NCI-H1417 (cell line): ENCODE measurements at regions not wholly inside any gene's neighbourhood (a gene's known extent, or its start where the extent isn't known, plus 50 kb on each side); places are given as distances from the start of the nearest gene placed in this dataset.

Experiments used
- DNase-seq, 3 experiments: peaks; one replicate each; lab custom pipeline; 2025; lab: John Stamatoyannopoulos, UW

DNA sequence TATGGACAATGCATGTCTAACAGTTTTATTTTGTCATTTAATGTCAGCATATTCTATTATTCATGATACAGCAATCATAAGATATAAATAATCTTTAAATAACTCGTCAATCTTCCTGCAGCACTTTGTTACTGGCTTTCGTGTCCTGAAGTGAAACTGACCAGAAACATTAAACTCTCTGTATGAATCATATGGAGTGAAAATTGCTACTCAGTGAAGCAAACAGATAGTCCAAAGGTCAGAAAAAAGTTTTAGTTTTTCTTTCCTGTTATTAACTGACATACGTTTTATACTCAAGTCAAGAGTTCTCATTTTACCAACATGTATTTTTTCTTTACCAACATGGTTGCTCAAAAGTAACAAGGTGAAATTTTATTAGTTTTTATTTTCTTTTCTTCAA is 106.8 kb upstream of the GALNT5 start:
- no peak for DNase-seq

DNA sequence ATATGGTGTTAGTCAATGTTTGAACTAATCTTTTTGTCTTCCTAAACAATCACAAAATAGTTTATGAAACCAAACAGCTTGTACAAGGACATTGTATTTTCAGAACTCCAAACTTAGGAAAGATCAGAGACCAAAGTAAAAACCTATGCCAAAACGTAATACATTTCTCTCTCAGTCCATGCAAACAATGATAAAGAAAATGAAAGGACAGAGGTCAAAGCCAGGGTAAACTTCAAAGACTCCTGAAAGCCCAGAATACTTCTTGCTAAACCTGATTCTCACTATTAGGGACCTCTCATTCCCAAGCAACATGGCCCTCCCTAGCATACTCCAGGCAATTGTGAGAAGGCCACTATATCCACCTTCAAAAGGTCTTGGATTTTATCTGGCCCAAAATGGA is 105.1 kb upstream of the GALNT5 start:
- no peak for DNase-seq

DNA sequence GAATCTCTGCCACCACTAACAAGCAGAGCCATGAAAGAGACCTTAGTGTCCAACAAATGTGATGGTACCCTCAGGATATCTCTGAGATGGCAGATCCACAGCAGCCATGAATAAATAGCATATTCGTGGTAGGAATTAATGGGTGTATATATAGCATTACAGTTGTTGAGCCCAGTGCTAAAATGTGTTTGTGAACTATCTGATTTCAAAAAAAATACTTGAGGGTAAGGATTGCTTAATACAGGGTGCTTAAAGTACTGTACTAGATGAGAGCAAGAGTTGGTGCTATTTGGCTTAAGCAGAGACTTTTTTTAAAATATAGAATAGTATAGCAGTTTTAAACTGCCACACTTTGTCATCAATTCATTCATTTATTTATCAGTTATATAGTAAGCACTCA is 101.5 kb upstream of the GALNT5 start:
- no peak for DNase-seq

DNA sequence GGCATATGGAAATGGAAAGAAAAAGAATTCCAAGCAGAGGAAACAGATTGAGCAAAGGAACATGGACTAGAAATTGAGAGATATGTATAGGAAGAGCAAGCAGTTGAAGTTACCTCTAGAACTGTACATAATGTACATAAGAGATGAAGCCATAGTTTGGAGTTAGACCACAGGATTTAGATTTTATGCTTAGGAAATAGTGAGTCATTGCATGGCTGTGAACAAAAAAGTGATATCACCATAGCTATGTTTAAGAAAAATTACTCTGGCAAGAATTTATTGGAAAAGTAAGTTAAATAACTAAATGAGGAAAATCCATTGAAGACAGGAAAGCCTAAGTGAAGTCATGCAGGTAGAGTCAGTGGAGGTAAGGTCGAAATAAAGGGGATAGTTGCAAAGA is 99.4 kb upstream of the GALNT5 start:
- no peak for DNase-seq

DNA sequence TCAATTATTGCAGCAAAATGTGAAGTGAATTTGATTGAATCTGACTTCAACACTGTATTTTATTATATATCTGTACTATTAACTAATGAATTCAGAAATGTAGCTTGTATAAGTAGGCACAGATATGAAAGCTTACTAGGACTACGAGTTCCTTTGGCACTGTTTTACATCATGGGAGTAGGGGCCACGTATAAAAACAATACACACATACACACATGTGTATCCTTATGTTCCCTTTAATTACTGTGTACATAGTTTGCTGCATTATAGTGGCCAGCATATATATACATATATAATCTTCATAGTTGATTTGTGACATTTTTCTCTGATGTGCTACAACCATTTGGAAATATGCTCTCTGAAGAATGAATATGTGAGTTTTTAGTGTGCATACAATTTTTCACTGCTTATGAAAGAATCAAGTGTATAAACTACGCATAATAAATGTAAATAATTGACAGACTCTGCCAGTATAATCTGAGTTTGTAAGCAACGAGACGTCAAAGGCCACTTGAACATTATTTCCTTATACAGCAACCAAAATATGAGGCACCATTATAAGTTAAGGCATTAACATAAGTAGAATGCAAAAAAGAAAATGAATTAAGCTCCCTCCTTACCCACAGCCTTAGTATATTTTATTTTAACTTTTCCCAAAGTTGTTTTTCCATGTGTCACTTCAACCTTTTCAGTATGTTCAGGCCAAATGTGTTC is 98.1 kb upstream of the GALNT5 start:
- DNase-seq, result no peak

DNA sequence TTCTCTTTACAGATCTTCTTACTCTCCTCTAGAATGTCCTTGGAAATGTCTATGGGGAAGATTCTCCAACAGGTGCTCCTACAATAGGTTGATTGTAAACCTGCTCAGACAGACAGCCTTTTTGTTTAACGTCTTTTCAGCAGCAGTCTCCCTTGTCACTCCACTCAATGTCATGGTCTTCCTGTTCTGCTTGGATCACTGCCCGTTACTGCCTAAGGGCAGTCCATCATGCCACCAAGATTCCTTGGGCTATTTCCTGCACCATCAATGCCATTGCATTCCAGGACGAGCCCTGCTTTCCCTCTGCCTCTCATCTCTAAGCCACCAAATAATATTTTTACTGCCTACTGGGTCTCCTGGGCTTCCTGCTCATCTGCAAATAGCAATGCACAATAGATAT is 97.4 kb upstream of the GALNT5 start:
- no peak for DNase-seq

DNA sequence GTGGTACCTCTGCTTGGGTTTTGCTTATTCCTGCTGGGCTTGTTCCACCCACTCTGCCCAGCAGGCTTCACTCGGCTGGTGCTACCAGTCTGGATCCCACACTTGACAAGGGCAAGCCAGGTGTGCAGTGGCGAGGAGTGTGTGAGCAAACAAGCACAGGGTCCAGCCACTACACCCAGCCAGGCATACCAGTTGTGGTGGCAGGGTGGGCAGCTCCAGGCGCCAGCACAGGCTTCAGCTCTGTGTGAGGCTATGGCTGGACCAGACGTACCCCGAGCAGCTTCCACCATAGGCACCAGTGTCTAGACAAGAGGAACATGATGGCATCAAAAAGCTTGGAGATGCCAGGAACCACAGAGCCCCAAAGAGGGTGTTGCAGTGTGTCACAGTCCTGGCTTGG is 93.1 kb upstream of the GALNT5 start:
- no peak for DNase-seq

DNA sequence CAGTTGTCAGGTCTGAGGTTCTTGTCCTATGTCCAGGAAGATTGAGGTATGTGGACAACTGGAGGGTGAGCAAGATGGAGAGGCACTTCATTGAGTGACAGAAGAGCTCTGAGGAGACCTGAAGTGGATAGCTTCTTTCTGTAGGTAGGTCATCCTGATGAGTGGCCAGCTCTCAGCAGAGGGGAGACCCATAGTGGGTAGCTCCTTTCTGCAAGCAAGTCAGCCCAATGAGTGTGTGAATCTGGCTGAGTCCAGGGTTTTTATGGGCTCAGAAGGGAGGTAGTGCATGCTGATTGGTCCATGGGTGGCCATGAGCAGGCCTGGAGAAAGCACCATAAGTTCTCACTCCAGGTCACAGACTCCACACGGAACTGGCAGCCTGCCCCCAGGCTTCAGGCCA is 92.6 kb upstream of the GALNT5 start:
- DNase-seq, result no peak

DNA sequence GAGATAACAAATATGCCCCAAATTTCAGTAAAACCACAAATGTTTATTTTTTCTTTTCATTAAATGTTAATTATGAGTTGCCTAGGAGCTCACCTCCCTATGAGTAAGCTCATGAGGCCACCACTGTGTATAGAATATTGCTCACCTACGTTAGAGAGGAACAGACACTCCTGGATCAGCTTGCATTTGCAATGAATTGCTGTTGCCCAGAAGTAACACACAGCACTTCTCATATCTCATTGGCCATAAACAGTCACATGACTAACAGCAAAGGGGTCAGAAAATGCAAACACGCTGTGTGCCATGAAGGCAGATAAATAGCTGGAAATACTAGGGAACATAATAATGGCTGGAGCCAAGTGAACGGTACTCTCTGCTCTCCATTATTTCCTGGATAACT is 89.0 kb upstream of the GALNT5 start:
- no peak for DNase-seq

DNA sequence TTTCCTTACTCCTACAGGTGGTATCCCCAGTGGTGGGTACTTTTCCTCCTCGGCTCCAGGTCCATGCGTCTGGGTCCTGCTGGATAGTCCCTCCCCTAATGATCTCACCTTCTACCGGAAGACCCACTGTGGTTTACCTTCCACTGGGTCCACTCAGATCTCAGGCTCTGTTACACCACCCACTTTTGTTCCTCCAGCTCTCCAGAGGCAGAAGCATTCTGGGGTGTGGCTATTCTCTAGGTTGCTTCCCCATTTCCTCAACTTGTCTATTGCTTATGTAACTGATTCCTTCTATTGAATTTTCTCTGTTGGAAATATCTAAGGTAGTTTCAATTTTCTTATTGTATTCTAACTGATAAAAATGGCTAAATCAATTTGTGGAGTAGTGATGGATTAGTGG is 87.6 kb upstream of the GALNT5 start:
- DNase-seq, result no peak

DNA sequence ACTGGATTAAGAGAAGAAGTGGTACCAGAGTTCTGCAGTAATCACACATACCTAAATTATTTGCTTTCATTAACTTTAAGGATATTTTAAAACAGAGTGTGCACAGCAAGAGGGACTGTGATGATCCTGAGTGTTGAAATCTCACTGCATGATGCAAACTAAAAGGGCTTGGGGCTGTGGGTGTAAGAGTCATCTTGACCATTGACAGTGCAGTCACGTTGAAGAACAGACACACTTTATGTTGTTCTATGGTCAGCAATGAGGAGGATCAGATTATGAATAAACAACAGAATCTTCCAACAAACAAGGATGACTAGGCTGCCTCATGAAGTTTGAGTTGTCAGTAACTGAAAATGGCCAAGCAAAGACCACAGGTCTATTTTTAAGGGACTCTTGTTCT is 87.2 kb upstream of the GALNT5 start:
- no peak for DNase-seq

DNA sequence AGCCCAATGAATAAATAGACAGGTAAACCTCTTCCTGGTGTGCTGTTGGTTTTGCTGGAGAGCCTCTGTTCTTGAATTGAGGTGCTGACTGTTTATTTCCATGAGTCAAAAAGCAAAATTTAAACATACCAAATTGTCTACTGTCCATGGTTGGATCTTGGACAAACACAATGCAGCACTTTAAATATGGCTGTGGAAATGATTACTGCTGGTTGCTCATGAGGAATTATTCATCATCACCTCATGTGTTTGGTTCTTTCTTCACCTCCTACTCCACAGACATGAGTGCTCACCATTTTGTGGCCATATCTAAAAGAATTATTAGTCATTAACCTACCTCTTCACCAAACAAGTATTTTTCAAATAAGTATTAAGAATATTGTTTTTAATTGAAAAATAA is 85.3 kb upstream of the GALNT5 start:
- no peak for DNase-seq

DNA sequence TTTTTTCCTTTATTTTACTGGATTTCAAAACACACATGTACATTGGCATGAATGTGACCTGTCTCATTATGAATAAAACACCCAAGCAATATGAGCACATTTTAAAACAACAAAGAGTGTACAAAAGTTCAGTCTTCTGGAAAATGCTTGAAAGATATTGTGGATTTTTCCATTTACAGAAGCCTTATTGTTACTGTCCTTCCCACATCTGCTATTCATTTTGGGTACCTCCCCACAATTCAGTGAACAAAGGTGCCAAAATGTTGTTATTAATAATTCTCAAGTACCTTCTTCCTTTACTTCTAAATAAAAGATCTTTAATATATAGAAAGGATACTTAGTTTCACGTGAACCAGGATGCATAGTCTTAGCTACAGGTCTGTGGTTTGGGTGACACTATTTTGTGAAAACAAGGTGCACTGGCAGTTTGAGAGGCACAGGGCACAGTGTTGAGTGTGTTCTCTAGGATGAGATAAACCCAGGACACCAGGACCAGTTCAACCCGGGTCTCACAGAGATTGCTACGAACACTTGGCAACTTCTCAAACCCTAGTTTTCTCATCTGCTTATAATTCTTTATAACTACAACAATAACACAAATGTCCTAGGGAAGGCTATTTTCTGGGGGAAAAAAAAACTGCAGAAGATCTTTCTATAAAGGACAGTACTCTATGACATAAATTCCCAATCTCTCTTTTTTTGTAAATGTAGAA is 84.5 kb upstream of the GALNT5 start:
- DNase-seq, result no peak

DNA sequence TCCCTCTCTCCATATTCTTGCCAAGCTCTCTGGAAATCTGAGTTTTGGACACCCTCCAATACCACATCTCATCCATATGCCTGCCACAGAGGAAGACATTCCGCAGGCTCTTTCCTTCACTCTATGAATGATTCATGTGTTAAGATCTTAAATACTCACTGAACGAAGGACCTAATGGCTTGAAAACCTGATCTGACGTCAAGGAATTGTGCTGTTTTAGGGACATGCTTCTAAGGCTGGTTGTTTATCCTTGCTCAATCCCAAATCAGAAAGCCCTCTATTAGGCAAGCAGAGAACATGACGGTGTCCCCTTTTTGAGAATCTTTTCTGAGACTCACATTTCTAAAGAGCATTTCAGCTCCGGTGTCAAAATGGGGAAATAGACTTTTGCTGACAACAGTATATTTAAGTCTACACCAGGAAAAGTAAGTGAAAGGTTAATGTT is 83.7 kb upstream of the GALNT5 start:
- DNase-seq, result no peak

DNA sequence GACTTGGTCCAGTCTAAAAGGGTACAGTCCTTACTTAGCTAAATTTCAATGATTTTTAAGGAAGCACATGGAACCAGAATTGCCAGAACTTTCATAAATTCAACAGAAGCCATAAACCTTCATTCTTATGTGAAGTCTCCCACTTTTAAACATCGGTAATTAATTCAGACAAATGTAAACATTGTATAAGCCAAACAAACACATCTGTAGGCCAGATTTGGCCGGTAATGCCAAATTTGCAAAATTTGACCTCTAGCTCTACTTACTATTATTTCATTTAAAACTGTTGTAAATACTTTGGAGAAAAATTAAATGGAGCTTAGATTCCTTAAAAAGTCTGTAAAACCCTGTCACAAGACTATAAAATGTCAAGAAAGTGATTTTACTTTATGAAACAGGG is 83.2 kb upstream of the GALNT5 start:
- no peak for DNase-seq

DNA sequence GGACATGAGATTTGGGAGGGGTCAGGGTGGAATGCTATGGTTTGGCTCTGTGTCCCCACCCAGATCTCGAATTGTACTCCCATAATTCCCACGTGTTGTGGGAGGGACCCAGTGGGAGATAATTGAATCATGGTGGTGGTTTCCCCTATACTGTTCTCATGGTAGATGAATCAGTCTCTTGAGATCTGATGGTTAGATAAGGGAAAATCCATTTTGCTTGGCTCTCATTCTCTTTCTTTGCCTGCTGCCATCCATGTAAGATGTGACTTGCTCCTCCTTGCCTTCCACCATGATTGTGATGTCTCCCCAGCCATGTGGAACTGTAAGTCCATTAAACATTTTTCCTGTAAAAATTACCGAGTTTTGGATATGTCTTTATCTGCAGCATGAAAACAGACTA is 80.9 kb upstream of the GALNT5 start:
- DNase-seq, result no peak

DNA sequence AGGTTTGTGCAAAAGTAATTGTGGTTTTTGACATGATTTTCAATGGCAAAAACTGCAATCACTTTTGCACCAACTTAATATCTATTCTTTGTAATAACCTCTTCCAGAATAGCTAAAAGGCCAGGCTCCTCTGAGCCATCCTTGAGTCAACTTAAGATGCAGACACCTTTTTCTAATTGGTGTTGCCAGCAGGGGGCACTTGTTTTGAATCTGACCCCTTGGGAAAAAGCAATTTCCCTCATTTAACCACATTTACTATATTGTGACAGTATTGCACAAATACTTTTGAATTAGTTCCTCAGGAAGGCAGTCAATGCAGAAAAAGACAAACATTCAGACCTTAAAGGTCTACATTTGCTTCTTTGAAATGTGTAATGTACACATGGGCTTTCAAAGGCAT is 78.6 kb upstream of the GALNT5 start:
- DNase-seq, result no peak

DNA sequence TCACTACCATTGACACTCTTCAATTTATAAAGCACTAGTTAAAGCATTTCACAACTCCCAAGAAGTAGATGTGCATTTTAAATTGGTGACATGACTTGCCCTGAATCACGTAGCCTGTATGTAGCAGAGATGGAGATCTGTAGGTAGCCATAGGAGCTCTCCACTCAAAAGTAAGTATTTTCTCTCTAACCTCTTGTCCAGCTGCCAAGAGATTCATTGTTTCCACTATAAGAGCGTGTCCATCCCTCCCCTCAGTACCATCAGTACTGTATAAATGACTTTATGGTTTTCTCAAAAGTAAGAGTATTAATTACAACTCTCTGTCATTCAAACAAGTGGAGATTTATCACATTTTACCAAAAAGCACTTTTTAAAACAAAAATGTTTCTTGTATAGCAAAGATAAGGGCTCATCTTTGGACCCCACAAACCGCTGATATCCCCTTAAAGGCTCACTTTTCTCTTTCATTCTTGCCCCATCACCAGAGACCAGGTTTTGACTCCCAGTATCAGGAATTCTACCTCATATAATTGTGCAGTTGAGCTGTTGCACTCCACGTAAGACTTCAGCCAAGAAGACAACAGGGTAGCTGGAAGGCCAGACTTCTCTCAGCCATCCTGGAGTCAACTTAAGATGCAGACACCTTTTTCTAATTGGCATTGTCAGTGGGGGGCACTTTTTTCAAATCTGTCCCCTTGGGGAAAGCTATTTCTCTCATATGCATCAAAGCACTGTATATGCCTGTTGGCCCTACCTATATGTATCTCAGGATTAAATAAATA is 78.0 kb upstream of the GALNT5 start:
- DNase-seq, result no peak

DNA sequence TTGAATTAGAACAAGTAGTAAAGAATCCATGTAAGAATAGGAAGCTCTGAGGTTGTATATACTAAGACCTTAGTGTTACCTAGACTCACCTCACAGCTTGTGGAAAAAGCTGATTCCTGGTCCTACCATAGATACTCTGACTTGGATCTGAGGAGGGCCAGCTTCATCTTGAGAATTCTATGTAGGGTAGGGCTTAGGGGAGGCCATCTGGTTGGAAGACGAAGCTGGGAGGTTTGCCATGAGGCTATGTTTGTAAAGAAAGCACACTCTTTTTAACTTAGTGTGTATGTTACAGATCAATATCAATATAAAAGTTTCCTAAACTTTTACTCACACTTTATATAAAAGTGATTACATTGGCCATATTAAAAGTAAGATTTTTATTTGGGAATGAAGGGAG is 77.1 kb upstream of the GALNT5 start:
- no peak for DNase-seq

DNA sequence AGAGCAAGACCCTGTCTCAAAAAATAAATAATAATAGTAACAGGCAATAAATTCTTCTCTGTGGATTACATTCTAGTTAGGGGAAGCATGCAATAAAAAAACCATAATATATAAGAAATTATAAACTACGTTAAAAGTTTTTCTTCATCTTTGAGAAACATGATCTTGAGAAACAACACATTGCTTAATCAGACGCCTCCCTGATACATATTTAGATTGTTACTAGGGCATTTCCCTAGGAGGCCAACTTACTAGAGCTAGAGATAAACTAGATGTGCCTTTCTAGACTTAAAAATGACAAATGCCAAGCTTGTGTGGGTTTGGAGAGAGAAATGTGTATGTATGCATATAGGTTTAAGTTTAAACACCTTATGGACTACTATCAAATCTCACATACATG is 76.3 kb upstream of the GALNT5 start:
- DNase-seq, result no peak

DNA sequence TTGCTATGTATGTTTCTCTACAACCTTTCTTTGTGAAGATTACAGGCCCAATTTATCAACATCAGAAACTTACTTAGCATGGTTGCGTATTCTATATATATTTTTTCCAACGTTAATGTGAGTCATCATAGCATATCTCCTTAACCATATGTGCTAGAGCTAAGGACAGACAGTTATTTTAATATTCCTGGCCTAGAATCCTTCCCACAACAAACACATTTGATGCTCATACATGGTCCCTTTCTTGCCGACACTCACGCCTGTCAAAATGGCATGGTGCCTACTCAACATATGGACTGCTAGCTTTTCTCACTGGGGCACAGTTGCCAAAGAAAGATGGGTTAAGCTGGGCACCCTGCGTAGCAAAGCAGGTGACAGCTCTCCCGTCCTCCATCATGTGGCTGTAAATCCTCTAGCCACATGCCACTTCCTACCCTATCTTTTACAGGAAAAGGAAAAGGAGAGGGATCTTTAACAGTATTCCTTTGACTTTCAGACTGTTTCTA is 75.2 kb upstream of the GALNT5 start:
- DNase-seq, result no peak

DNA sequence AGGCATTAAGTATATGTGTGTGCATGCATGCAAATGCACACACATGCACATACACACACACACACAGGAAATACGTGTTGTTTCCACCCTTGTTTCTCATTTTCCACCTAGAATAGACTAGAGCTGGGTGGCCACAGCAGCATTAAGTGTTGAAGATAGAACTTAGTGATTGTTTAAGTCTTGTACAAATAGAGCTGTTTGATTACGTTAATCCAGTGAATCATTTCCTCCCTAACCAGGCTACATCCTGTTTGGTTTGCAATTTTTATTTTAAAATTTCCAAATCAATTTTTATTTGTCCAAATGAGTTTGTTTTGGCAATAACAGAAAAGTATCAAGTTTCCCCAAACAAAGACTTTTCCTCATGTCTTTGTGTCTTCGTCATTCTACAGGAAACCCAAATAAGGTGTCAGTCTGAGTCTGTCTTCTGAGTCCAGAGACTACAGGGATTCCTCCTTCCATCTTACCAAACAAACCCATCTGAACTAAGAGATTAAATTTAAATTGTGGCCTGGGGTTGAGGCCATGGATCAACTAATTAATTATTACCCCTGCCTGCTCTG is 74.6 kb upstream of the GALNT5 start:
- DNase-seq, result no peak
